Naive thymus-derived CD4-positive, alpha-beta T cell (primary cell): ENCODE measurements at regions not wholly inside any gene's neighbourhood (a gene's known extent, or its start where the extent isn't known, plus 50 kb on each side); places are given as distances from the start of the nearest gene placed in this dataset.

Experiments used
- ATAC-seq: fragments of 150-1000 bp; cut with Tn5 transposase; 2 replicates; pipeline ENCODE4 v1.10.0; 2021; ENCODE audit warnings: mild to moderate bottlenecking, moderate library complexity
- CTCF ChIA-PET: fragments of 350-600 bp; sonication (Branson Sonifier 250); formaldehyde crosslinking; loops from one replicate; lab custom pipeline; 2021; ENCODE audit warnings: antibody characterized with exemption; lab: Charles Lee
- POLR2A ChIA-PET: fragments of 350-600 bp; sonication (Branson Sonifier 250); formaldehyde crosslinking; loops from one replicate; lab custom pipeline; 2021; ENCODE audit warnings: antibody characterized with exemption, inconsistent platforms; lab: Charles Lee
- DNase-seq, 9 donors: peaks; one replicate each; pipeline versions ENCODE4 v3.0.0 to v3.0.0-alpha.2; 2020 to 2022; ENCODE audit warnings: mixed read lengths in 1 of 9
- H3K27ac ChIP-seq: one replicate; pipeline ENCODE4 v1.7.0; 2013; ENCODE audit warnings: mild to moderate bottlenecking, low read depth, low read length, moderate library complexity
- H3K27me3 ChIP-seq, 2 donors: one replicate each; pipeline ENCODE4 v1.7.0; 2013; ENCODE audit warnings: low read length in 2 of 2, mild to moderate bottlenecking in 2 of 2, moderate library complexity in 2 of 2; ENCODE audit not compliant: control insufficient read depth in 2 of 2, insufficient read depth in 2 of 2
- H3K36me3 ChIP-seq, 3 experiments: 1 replicate in 2 of 3; 2 replicates in 1 of 3; pipeline ENCODE4 v1.7.0; 2013; ENCODE audit warnings: low read length in 3 of 3, mild to moderate bottlenecking in 3 of 3, moderate library complexity in 1 of 3; ENCODE audit not compliant: insufficient read depth in 3 of 3, control insufficient read depth in 2 of 3
- H3K4me1 ChIP-seq, 2 donors: one replicate each; pipeline ENCODE4 v1.7.0; 2013; ENCODE audit warnings: low read length in 2 of 2, mild to moderate bottlenecking in 2 of 2, moderate library complexity in 1 of 2; ENCODE audit not compliant: control insufficient read depth in 2 of 2, insufficient read depth in 2 of 2
- H3K4me3 ChIP-seq: 2 replicates; pipeline ENCODE4 v1.7.0; 2013; ENCODE audit warnings: mild to moderate bottlenecking, low read length
- H3K9me3 ChIP-seq, 3 experiments: 1 replicate in 2 of 3; 2 replicates in 1 of 3; pipeline ENCODE4 v1.7.0; 2013; ENCODE audit warnings: low read length in 3 of 3; ENCODE audit not compliant: control insufficient read depth in 2 of 3
- H3K27ac Mint-ChIP-seq, 9 donors: one replicate each; pipeline ENCODE4 v1.8.0; 2020 to 2022; ENCODE audit warnings: mixed read lengths in 9 of 9, mild to moderate bottlenecking in 8 of 9, moderate library complexity in 5 of 9, inconsistent platforms in 2 of 9
- H3K27me3 Mint-ChIP-seq, 5 donors: one replicate each; pipeline ENCODE4 v1.8.0; 2021 to 2022; ENCODE audit warnings: mixed read lengths in 5 of 5, mild to moderate bottlenecking in 1 of 5
- H3K36me3 Mint-ChIP-seq, 5 donors: one replicate each; pipeline ENCODE4 v1.8.0; 2020 to 2022; ENCODE audit warnings: mixed read lengths in 5 of 5, mild to moderate bottlenecking in 3 of 5, inconsistent platforms in 1 of 5
- H3K4me1 Mint-ChIP-seq, 7 donors: one replicate each; pipeline ENCODE4 v1.8.0; 2020 to 2022; ENCODE audit warnings: mixed read lengths in 7 of 7, mild to moderate bottlenecking in 3 of 7, inconsistent platforms in 1 of 7
- H3K4me3 Mint-ChIP-seq, 10 donors: one replicate each; pipeline ENCODE4 v1.8.0; 2020 to 2022; ENCODE audit warnings: mild to moderate bottlenecking in 10 of 10, mixed read lengths in 10 of 10, moderate library complexity in 6 of 10, inconsistent platforms in 2 of 10
- H3K9me3 Mint-ChIP-seq, 11 donors: one replicate each; pipeline ENCODE4 v1.8.0; 2020 to 2022; ENCODE audit warnings: mixed read lengths in 11 of 11, mild to moderate bottlenecking in 4 of 11, inconsistent platforms in 1 of 11, moderate library complexity in 1 of 11
- intact Hi-C, 2 donors: fragments of 100-400 bp; cut with micrococcal nuclease; formaldehyde crosslinking; loops; one replicate each; pipeline ENCODE4 v1.15.1; 2023

DNA sequence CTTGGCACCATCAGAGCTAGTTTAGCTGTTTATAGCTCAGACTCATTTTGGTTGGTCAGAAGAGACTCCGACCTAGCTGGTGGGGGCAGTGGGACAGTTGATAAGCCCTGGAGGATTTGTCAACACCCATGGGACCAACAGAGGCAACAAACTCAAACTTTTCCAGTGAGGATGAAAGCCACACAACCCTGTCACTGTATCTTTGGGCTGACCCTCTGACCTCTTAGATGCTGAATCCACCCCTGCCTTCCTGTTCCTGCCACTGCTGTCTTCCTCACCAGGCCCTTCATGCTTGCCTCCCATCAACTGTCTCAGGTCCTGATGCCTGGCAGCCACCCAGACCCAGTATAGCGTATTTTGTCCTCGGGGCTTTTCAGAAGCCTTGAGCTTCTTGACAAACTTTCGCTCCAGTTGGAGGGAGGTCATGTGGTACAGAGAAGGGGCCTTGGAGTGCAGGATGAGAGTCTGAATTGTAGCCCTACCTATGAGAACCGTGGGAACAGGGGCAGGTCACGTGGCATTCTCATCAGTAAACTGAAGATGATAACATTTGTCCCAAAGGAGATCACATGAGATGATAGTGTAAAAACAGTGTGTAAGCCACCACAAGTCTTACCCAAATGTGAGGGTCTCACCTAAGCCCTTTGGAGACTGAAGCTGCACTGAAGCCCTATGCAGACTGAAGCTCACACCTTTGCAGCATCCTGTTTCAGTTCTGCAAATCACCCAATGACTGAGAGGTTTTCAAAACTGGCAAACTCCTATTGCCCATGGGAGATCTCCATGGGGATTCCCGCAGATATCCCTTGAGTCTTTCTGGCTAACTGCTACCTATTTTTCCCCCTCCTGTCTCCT is 72.0 kb upstream of the F13A1 start:
- Histone ChIP-seq H3K27me3 (no peaks in the 10 kb centered on the region), H3K36me3 (no peaks in the 10 kb centered on the region), H3K4me1 (no peaks in the 10 kb centered on the region), H3K27ac (no peak overlapping the region), H3K9me3 (no peaks in the 10 kb centered on the region), H3K4me3 (no peak overlapping the region)
- no peak for ATAC-seq
- intact Hi-C loops = no loop called here
- ChIA-PET POLR2A (no interaction called here), CTCF (no interaction called here)
- peaks cover 0 to 2% (median 0%) of the 10 kb centered on the region in 7 donors for H3K4me1 Mint-ChIP-seq
- no peak overlapping the region for H3K27ac Mint-ChIP-seq
- no peak for DNase-seq
- H3K27me3 Mint-ChIP-seq = peaks cover 11 to 31% (median 22%) of the 10 kb centered on the region in 5 donors
- H3K36me3 Mint-ChIP-seq = no peaks in the 10 kb centered on the region
- H3K9me3 Mint-ChIP-seq = no peaks in the 10 kb centered on the region
- no peak overlapping the region for H3K4me3 Mint-ChIP-seq

DNA sequence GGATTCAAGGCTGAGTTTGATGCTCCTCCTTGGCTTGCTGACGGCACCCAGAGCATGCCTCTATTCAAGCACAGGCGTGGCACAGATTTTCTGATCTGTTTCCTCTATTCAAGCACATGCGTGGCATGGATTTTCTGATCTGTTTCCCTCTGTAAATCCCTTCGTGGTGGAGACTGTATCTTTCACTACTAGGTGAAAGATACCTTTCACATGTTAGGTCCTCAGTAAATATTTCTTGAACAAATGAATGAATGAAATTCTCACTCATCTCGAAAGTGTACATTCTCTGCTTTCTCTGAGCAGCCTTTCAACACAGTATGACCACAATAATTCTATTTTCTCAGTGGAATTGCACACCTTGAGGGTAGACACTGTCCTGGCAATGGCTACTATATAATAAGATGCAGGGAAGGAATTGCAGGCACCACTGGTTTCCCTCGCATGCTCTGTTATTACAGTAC is 72.6 kb upstream of the F13A1 start:
- H3K9me3 Mint-ChIP-seq = no peaks in the 10 kb centered on the region
- Histone ChIP-seq H3K4me1 (no peaks in the 10 kb centered on the region), H3K9me3 (no peaks in the 10 kb centered on the region), H3K36me3 (no peaks in the 10 kb centered on the region), H3K27ac (no peak overlapping the region), H3K4me3 (no peak overlapping the region), H3K27me3 (no peaks in the 10 kb centered on the region)
- peaks cover 0 to 2% (median 0%) of the 10 kb centered on the region in 7 donors for H3K4me1 Mint-ChIP-seq
- peaks cover 11 to 35% (median 20%) of the 10 kb centered on the region in 5 donors for H3K27me3 Mint-ChIP-seq
- no peak overlapping the region for H3K4me3 Mint-ChIP-seq
- no peaks in the 10 kb centered on the region for H3K36me3 Mint-ChIP-seq
- CTCF ChIA-PET = no interaction called here
- H3K27ac Mint-ChIP-seq = no peak overlapping the region
- no peak for ATAC-seq
- DNase-seq = no peak
- intact Hi-C loops = no loop called here
- POLR2A ChIA-PET = no interaction called here

GRCh38 chr6:6395581-6396197 is 75.2 kb upstream of the F13A1 start:
- Histone ChIP-seq H3K27ac (no peak overlapping the region), H3K4me1 (no peaks in the 10 kb centered on the region), H3K36me3 (no peaks in the 10 kb centered on the region), H3K9me3 (no peaks in the 10 kb centered on the region), H3K27me3 (no peaks in the 10 kb centered on the region), H3K4me3 (no peak overlapping the region)
- H3K36me3 Mint-ChIP-seq = no peaks in the 10 kb centered on the region
- peaks cover 8 to 39% (median 23%) of the 10 kb centered on the region in 5 donors for H3K27me3 Mint-ChIP-seq
- ChIA-PET POLR2A (no interaction called here), CTCF (no interaction called here)
- ATAC-seq = peak; percentile 70
- H3K27ac Mint-ChIP-seq = no peak overlapping the region
- peaks cover 0 to 1% (median 0%) of the 10 kb centered on the region in 11 donors for H3K9me3 Mint-ChIP-seq
- H3K4me3 Mint-ChIP-seq = no peak overlapping the region
- peaks cover 0 to 2% (median 0%) of the 10 kb centered on the region in 7 donors for H3K4me1 Mint-ChIP-seq
- DNase-seq = no peak
- intact Hi-C loops = no loop called here

DNA sequence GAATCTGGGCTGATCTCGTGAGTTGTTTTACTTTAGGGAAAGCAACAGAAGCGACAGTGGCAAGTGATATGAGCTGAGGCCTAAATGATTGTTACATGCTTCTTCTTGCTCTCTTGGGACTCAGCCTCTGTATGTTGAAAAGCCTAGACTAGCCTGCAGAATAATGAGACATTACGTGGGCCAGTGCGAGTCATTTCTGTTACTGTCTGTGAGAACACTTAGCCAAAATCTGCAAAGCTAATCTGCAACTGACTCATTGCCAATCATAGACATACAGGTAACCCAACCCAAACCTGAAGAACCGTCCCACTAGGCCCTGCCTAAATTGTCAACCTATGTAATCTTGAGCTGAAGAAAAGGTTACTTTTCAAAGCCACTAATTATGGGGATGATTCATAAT is 77.4 kb upstream of the F13A1 start:
- no peaks in the 10 kb centered on the region for H3K36me3 Mint-ChIP-seq
- no peak overlapping the region for H3K27ac Mint-ChIP-seq
- H3K9me3 Mint-ChIP-seq = peaks cover 0 to 1% (median 0%) of the 10 kb centered on the region in 11 donors
- H3K36me3 ChIP-seq = no peaks in the 10 kb centered on the region
- H3K27me3 ChIP-seq = no peaks in the 10 kb centered on the region
- no peak overlapping the region for H3K4me3 Mint-ChIP-seq
- intact Hi-C loops = no loop called here
- H3K27ac ChIP-seq = no peak overlapping the region
- H3K9me3 ChIP-seq = no peaks in the 10 kb centered on the region
- H3K27me3 Mint-ChIP-seq = peaks cover 8 to 36% (median 28%) of the 10 kb centered on the region in 5 donors
- H3K4me3 ChIP-seq = no peak overlapping the region
- ATAC-seq = no peak
- CTCF ChIA-PET = no interaction called here
- POLR2A ChIA-PET = no interaction called here
- peaks cover 0 to 2% (median 0%) of the 10 kb centered on the region in 7 donors for H3K4me1 Mint-ChIP-seq
- no peak for DNase-seq
- H3K4me1 ChIP-seq = no peaks in the 10 kb centered on the region

DNA sequence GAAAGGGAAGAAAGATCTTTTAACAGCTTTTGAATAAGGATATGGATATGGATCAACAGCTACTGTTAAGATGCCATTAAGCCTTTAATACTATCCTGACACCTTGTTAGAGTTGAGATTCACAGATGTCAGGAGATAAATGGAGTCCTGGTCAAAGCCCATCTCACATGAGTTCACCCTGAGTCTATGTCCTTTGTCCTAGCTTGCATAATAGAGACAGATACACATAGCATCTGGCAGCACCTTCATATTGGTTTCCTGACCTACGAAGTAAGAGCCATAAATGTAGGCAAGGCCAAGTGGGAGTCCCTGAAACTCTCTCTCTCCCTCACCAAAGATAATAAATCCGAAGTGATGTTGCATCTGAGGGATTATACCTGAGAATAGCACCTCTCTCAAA is 79.1 kb upstream of the F13A1 start:
- Histone ChIP-seq H3K4me1 (no peaks in the 10 kb centered on the region), H3K27ac (no peak overlapping the region), H3K27me3 (peaks cover 0 to 3% of the 10 kb centered on the region in 2 donors), H3K4me3 (no peak overlapping the region), H3K9me3 (no peaks in the 10 kb centered on the region), H3K36me3 (no peaks in the 10 kb centered on the region)
- Mint-ChIP-seq H3K9me3 (peaks cover 0 to 1% (median 0%) of the 10 kb centered on the region in 11 donors), H3K4me3 (no peak overlapping the region), H3K27ac (no peak overlapping the region), H3K27me3 (peaks cover 5 to 31% (median 19%) of the 10 kb centered on the region in 5 donors), H3K36me3 (no peaks in the 10 kb centered on the region), H3K4me1 (peaks cover 0 to under 1% (median 0%) of the 10 kb centered on the region in 7 donors)
- ATAC-seq (no peak), DNase-seq (no peak)
- ChIA-PET POLR2A (no interaction called here), CTCF (no interaction called here)
- intact Hi-C loops = no loop called here

GRCh38 chr6:6401401-6401800 is 80.9 kb upstream of the F13A1 start:
- no peak overlapping the region for H3K4me3 Mint-ChIP-seq
- no peak overlapping the region for H3K27ac Mint-ChIP-seq
- Histone ChIP-seq H3K27me3 (peaks cover 0 to 3% of the 10 kb centered on the region in 2 donors), H3K9me3 (no peaks in the 10 kb centered on the region), H3K4me1 (no peaks in the 10 kb centered on the region), H3K27ac (no peak overlapping the region), H3K4me3 (no peak overlapping the region), H3K36me3 (no peaks in the 10 kb centered on the region)
- H3K4me1 Mint-ChIP-seq = no peaks in the 10 kb centered on the region
- H3K36me3 Mint-ChIP-seq = no peaks in the 10 kb centered on the region
- intact Hi-C loops = no loop called here
- ChIA-PET CTCF (no interaction called here), POLR2A (no interaction called here)
- ATAC-seq (no peak), DNase-seq (no peak)
- peaks cover 5 to 24% (median 12%) of the 10 kb centered on the region in 5 donors for H3K27me3 Mint-ChIP-seq
- H3K9me3 Mint-ChIP-seq = peaks cover 0 to 1% (median 0%) of the 10 kb centered on the region in 11 donors
